ENCODE measurements at regions not wholly inside any gene's neighbourhood (a gene's known extent, or its start where the extent isn't known, plus 50 kb on each side); places are given as distances from the start of the nearest gene placed in this dataset.

DNA sequence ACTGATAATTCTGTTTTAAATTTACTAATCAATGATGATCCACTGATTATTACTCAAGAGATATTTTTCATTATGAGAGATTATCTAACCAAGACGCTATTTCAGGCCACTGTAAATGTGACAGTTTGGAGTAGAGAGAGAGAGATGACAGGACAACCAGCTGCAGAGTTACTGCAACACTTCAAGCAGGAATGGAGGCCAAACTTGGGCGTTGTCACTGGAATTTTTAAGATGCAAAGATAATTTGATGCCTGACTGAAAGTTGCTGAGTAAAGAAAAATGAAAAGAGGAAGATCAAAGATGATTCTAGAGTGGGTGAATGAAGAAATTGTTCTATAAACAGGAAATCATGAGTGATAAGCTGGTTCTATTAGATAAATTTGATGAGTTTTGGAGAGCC lies 1302.1 kb upstream of the TMEFF2 start:
- Histone ChIP-seq H3K79me2 (ENCODE audit: low read length) (no peaks in the 10 kb centered on the region), H4K20me1 (ENCODE audit: insufficient read depth, low read length) (no peaks in the 10 kb centered on the region), H3K27me3 (ENCODE audit: low read depth, low read length) (no peaks in the 10 kb centered on the region), H3K4me1 (ENCODE audit: low read length) (no peaks in the 10 kb centered on the region), H3K9ac (ENCODE audit: low read length) (no peak overlapping the region), H3K4me3 (ENCODE audit: low read length) (no peak overlapping the region), H3K27ac (ENCODE audit: low read length) (no peak overlapping the region), H2AFZ (ENCODE audit: low read depth, low read length) (0 out of 2 replicates have a peak overlapping the region, but pooled peaks have one; percentile 30), H3K4me2 (ENCODE audit: low read length) (no peak overlapping the region), H3K36me3 (replicated peaks; ENCODE audit: low read depth, low read length) (no peaks in the 10 kb centered on the region), H3K9me3 (ENCODE audit: insufficient read depth, low read length) (no peaks in the 10 kb centered on the region)
- TF ChIP-seq EZH2phosphoT487 (IDR thresholded peaks at IDR 0.05; ENCODE audit: low read depth), result no peak
- TF ChIP-seq, protein P1, sequence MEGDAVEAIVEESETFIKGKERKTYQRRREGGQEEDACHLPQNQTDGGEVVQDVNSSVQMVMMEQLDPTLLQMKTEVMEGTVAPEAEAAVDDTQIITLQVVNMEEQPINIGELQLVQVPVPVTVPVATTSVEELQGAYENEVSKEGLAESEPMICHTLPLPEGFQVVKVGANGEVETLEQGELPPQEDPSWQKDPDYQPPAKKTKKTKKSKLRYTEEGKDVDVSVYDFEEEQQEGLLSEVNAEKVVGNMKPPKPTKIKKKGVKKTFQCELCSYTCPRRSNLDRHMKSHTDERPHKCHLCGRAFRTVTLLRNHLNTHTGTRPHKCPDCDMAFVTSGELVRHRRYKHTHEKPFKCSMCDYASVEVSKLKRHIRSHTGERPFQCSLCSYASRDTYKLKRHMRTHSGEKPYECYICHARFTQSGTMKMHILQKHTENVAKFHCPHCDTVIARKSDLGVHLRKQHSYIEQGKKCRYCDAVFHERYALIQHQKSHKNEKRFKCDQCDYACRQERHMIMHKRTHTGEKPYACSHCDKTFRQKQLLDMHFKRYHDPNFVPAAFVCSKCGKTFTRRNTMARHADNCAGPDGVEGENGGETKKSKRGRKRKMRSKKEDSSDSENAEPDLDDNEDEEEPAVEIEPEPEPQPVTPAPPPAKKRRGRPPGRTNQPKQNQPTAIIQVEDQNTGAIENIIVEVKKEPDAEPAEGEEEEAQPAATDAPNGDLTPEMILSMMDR (IDR thresholded peaks at IDR 0.05; ENCODE audit: low read depth, low read length), result no peak

DNA sequence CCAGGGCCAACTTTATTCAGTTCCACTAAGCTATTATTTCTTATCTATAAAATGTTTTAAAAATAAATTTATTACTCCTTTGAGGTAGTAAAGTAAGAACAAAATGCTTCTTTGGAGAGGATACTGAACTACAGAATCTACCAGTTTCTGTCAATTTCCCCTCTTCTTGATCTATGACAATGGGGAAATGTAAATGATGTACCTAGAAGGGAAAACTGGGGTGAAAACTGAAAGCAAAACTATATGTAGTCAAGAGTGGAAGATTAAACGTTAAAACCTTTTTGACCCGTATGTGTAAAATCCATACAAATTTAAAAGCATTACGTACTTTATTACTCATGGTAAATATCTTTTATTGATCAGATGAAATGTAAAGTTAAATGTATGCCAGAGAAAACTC lies 1287.8 kb upstream of the TMEFF2 start:
- H3K4me1 ChIP-seq (ENCODE audit: low read length), result 0 out of 2 replicates have a peak, but pooled peaks cover 7% of the 10 kb centered on the region
- H3K9me3 ChIP-seq (ENCODE audit: insufficient read depth, low read length), result no peaks in the 10 kb centered on the region
- H3K9ac ChIP-seq (ENCODE audit: low read length), result no peak overlapping the region
- H2AFZ ChIP-seq (ENCODE audit: low read depth, low read length), result peak overlapping the region; percentile 79; the same call in 1 of the 2 replicates
- H3K27me3 ChIP-seq (ENCODE audit: low read depth, low read length), result no peaks in the 10 kb centered on the region
- H3K4me2 ChIP-seq (ENCODE audit: low read length), result peak overlapping the region; percentile 41
- H3K36me3 ChIP-seq (replicated peaks; ENCODE audit: low read depth, low read length), result no peaks in the 10 kb centered on the region
- H3K79me2 ChIP-seq (ENCODE audit: low read length), result no peaks in the 10 kb centered on the region
- 0 out of 2 replicates have a peak overlapping the region, but pooled peaks have one; percentile 5 for H3K4me3 ChIP-seq (ENCODE audit: low read length)
- H3K27ac ChIP-seq (ENCODE audit: low read length), result no peak overlapping the region
- TF ChIP-seq, protein P1 (IDR thresholded peaks at IDR 0.05; ENCODE audit: low read depth, low read length), result no peak
- TF ChIP-seq EZH2phosphoT487 (IDR thresholded peaks at IDR 0.05; ENCODE audit: low read depth), result no peak
- no peaks in the 10 kb centered on the region for H4K20me1 ChIP-seq (ENCODE audit: insufficient read depth, low read length)

DNA sequence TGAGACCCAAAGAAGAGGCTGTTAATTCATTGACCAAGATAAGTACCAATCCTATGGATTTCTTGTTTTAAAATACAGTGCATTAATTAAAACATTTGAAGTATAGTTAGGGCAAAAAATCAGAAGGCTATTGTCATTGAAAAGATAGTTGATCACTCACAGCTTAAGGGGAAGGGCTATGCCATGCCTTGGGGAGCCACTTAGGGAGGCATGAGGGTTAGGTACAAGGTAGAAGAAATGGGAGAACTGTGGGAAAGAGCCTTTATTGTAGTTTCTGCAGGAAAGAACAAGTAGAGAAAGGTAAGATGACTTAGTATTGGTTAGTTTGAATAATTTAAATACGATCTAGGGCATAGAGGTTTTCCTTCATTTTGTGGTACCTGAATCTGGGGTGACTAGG lies 1285.5 kb upstream of the TMEFF2 start:
- H3K27ac ChIP-seq (ENCODE audit: low read length), result no peak overlapping the region
- peaks cover 21% of the 10 kb centered on the region for H3K4me1 ChIP-seq (ENCODE audit: low read length)
- no peaks in the 10 kb centered on the region for H4K20me1 ChIP-seq (ENCODE audit: insufficient read depth, low read length)
- H2AFZ ChIP-seq (ENCODE audit: low read depth, low read length), result no peak overlapping the region
- no peaks in the 10 kb centered on the region for H3K9me3 ChIP-seq (ENCODE audit: insufficient read depth, low read length)
- no peak overlapping the region for H3K4me3 ChIP-seq (ENCODE audit: low read length)
- H3K27me3 ChIP-seq (ENCODE audit: low read depth, low read length), result no peaks in the 10 kb centered on the region
- H3K36me3 ChIP-seq (replicated peaks; ENCODE audit: low read depth, low read length), result no peaks in the 10 kb centered on the region
- H3K9ac ChIP-seq (ENCODE audit: low read length), result no peak overlapping the region
- no peak overlapping the region for H3K4me2 ChIP-seq (ENCODE audit: low read length)
- no peak for TF ChIP-seq EZH2phosphoT487 (IDR thresholded peaks at IDR 0.05; ENCODE audit: low read depth)
- H3K79me2 ChIP-seq (ENCODE audit: low read length), result no peaks in the 10 kb centered on the region

DNA sequence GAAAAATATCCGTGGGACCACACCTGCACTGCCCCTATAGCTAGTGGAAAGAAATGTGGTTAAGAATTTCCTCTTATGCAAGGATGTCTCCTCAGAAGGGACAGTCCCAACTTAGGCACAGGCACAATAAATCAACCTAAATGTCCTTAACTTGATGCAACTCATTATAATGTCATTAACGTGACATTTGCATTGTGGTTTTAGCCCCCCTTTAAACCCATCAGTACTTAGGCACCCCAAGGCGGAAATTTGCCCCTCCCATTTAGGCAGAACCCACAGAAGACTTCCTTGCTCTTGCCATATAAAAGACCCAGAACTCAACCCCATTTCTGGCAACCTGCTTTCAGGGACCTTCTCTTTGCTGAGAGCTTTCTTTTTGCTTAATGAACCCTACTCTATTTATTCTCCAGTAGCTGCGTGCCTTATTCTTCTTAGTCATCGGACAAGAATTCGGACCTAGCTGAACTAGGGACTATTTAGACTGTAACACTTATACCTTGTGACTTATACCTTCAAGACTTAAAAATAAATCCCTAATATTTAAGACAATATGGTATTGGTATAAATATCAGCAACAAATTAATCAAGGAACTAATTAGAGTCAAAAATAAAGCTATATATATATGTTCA lies 1281.6 kb upstream of the TMEFF2 start:
- TF ChIP-seq EZH2phosphoT487 (IDR thresholded peaks at IDR 0.05; ENCODE audit: low read depth), result no peak
- TF ChIP-seq, protein P1 (IDR thresholded peaks at IDR 0.05; ENCODE audit: low read depth, low read length), result no peak
- Histone ChIP-seq H3K27me3 (ENCODE audit: low read depth, low read length) (no peaks in the 10 kb centered on the region), H4K20me1 (ENCODE audit: insufficient read depth, low read length) (no peaks in the 10 kb centered on the region), H3K4me1 (ENCODE audit: low read length) (peaks cover 20% of the 10 kb centered on the region), H3K4me2 (ENCODE audit: low read length) (peak overlapping the region; percentile 38), H3K4me3 (ENCODE audit: low read length) (0 out of 2 replicates have a peak overlapping the region, but pooled peaks have one; percentile 9), H3K79me2 (ENCODE audit: low read length) (no peaks in the 10 kb centered on the region), H3K9ac (ENCODE audit: low read length) (no peak overlapping the region), H3K9me3 (ENCODE audit: insufficient read depth, low read length) (no peaks in the 10 kb centered on the region), H3K27ac (ENCODE audit: low read length) (no peak overlapping the region), H3K36me3 (replicated peaks; ENCODE audit: low read depth, low read length) (no peaks in the 10 kb centered on the region), H2AFZ (ENCODE audit: low read depth, low read length) (no peak overlapping the region)
